Globus pallidus (tissue), 1 donor: ENCODE measurements at regions not wholly inside any gene's neighbourhood (a gene's known extent, or its start where the extent isn't known, plus 50 kb on each side); places are given as distances from the start of the nearest gene placed in this dataset.
"Not testable (repeated sequence)": the region's sequence is repeated elsewhere in the genome, so short reads cannot be mapped to it uniquely, and the experiment has no call there.

Experiments
- DNase-seq: peaks from one replicate; pipeline ENCODE4 v3.0.0-alpha.2; 2015; ENCODE audit warnings: low spot score

- DNase-seq: no peak
Measured at GRCh38 chr17:52738791-52739190, 580.3 kb upstream of the CA10 start.

DNA sequence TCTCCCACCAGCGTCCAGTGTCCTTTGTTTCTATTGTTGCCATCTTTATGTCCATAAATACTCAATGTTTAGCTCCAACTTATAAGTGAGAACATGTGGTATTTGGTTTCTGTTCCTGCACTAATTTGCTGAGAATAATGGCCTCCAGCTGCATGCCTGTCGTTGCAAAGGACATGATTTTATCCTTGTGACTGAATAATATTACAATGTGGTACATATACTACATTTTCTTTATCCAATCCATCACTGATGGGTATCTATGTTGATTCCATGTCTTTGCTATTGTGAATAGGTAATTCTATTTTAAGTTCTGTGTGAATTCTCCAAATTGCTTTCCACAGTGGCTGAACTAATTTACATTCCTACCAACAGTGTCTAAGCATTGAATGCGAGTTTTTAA lies 578.6 kb upstream of the CA10 start:
- no peak for DNase-seq

DNA sequence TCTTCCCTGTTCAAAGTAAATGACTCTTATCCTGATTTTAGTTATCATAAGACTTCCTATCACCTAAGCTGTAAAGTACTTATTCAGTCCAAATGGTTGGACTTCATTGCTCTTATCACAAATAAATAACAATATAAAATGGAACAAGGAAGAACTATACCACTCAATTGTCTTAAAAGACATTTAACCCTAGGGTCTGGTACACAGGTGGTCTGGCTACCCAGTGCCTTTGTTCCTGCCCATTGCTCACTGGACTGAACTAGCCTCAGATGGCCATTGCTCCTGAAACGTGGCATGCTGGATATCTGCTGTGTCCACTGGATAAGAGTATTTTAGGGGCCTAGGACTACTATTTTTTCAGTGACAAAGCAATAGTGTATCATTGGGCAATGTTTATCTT lies 574.3 kb upstream of the CA10 start:
- no peak for DNase-seq

- no peak for DNase-seq
Measured at GRCh38 chr17:52724578-52724977, 566.1 kb upstream of the CA10 start.

DNA sequence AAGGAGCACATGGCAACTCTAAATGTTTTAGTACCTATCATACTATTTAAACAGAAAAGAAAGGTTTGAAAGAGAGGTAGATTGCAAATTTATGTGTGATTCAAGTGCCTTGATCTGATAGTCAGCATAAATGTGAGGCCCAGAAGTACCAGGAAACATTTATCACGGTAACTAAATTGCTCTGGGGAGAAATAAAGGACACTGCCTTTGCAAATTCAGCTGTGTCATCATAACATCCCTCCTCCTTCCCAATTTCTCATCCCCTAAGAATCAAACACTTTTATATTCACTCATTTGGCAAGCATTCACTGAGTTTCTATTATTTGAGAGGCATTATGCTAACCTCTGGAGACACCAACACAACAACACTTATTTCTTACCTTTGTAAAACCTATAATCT lies 563.4 kb upstream of the CA10 start:
- no peak for DNase-seq

DNA sequence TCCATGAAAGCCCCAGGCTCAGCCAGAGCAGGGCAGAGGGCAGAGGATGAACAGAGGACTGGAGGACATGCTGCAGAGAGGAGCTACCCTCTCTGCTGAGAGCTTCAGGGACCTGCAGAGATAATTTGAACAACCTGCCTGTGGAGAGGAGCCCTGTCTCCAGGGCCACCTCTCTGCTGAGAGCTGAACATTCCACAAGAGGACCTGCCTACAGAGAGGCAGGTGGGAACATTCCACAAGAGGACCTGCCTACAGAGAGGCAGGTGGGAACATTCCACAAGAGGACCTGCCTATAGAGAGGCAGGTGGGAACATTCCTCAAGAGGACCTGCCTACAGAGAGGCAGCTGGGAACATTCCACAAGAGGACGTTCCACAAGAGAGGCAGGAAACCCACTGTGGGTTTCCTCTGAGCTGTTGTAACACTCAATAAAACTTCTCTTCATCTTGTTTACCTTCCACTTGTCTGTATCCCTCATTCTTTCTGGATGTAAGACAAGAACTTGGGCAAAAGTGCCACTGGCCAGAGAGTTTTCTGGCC lies 551.9 kb upstream of the CA10 start:
- DNase-seq: no peak

DNA sequence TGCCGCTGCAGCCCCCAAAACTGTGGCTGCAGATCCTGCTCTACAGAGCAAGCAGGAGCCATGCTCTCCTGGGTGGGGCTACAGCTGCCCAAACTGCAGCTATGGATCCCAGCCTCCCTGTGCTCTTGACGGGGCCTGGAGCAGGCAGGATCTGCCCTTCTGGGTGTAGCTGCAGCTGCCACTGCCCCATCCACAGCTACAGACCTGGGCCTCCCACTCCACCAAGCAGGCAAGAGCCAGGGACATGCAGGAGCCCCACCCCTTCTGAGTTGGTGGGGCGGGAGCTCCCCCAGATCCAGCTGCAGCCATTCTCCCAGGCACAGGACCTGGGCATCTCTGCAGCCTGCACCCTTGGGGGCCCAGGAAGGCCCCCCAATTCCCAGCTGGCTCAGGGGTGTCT lies 551.2 kb upstream of the CA10 start:
- no peak for DNase-seq

DNA sequence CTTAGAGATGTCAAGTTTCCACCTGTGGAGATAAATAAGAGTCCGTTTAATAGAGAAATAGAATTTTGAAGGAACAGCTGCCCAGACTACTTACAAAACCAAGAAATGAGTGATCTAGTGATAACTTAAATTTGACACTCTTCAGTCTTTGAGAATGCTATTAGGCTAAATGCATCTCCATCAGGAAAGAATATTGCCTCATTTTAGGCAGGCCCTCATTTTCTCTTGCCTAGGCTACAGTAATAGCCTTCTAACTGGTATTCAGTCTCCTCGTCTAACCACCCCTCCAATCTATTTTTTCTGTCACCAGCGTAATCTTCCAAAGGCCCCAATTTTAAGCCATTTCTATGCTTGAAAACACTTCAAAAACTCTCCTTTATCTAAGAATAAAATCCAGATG lies 537.8 kb upstream of the CA10 start:
- DNase-seq: no peak

DNA sequence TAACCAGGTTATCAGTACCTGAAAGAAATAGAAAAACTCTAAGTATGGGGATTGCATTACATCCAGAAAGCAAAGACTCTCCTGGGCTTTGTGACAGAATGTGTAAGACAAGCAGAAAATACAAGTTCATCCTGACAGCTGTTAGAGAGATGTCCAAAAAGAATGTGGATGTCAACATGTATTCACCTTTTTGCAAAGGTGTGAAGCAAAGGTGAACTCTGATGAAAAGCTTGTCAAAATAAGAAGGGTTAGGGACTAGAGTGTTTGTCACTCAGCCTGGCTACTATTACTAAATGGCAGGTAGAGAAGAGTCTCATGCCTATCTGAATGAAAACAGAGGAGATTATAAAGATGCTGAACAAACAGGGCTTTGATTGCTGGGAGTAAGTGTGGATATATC lies 527.6 kb upstream of the CA10 start:
- DNase-seq: no peak

DNA sequence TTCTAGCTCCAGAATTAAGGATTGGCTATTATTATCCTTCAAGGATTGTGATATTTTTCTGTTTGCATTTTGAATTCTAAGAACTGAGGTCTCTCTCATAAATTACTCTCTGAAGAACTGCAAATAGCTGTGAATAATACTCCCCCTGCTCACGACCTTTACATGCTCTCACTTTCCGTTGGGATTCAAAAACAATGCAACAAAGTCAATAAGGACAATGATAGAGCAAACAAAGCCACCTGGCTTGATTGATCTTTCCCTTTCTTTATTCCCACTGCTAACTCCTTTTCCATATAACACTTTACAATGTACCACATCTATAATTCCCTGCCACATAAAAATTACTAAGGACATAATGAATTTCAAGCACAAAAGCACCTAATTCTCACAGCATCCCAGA lies 523.0 kb upstream of the CA10 start:
- no peak for DNase-seq

- DNase-seq: no peak
Measured at GRCh38 chr17:52678211-52678610, 519.7 kb upstream of the CA10 start.

DNA sequence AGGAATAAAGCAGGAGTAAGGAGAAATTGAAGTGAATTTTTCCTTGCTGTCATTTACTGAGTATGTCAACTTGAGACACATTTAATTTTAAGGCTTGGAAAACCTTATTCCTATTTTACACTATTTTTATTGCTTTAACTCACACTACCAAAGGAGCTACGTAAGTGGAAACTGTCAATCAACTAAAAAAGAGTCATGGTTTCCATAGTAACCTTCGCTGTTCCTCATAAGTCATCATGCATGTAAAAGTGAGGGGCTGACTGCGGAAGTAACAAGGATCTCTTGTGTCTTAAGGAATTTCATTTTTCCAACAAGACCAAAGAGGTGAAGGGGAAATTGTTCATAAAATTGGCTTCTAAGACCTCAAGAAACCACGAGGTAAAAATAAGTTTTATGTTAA lies 516.2 kb upstream of the CA10 start:
- DNase-seq: no peak

DNA sequence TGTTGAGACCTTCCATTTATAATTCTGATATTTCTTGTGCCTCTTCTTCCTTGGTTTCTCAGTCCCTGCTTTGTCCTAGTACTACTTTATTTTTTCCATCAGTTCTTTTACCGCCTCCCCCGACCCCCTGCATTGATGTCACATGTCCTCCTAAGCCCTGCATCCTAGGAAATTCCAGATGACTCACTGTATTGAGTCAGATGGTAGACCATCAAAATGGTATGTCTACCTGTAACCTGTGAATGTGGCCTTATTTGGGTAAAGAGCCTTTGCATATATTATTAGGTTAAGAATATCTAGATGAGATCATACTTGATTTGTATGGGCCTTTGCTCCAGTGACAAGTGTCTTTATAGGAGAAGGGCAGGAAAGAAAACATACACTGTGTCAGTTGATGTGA lies 515.3 kb upstream of the CA10 start:
- DNase-seq: no peak

- DNase-seq: no peak
Measured at GRCh38 chr17:52666264-52666663, 507.8 kb upstream of the CA10 start.

GRCh38 chr17:52660692-52661091 lies 502.2 kb upstream of the CA10 start:
- DNase-seq: no peak

- DNase-seq: no peak
Measured at GRCh38 chr17:52653014-52653413, 494.5 kb upstream of the CA10 start.

DNA sequence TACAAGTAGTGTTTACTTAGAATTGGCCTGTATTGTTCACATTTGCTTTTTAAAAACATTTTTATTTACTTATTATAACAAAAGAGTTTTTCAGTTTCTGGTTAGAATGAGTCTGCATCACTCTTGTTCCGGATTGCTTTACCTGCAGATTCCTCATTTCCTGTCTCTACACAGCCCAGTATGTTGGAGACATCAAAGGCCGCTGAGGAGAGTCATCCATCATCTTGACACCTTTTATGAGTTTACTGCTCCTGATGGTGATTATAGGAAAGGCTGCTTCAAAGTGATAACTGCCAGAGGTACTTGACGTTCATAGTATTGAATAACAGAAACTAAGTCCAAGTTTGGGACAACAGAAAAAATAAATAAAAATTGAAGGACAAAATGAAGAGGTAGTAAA lies 490.5 kb upstream of the CA10 start:
- no peak for DNase-seq

GRCh38 chr17:52647411-52647810 lies 488.9 kb upstream of the CA10 start:
- DNase-seq: no peak

GRCh38 chr17:52636443-52636842 lies 477.9 kb upstream of the CA10 start:
- no peak for DNase-seq

DNA sequence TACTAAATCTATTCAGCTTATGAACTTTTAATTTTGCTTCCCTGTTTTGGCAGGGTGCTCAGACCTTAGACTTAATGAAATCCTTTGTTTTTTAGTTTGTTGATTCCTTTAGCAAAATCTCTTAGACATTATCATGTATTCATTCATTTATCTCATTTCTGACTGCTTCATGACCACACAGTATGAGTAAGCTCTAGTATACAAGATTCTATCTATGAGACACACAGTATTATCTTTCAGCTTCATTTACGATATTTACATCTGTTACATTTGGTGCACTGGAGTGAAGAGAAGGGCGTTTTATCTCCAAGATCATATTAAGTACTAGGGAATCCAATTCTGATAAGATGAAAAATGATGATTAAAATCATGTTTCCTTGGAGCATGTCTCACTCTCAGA lies 448.1 kb upstream of the CA10 start:
- no peak for DNase-seq

GRCh38 chr17:52606098-52606497 lies 447.6 kb upstream of the CA10 start:
- no peak for DNase-seq

- no peak for DNase-seq
Measured at GRCh38 chr17:52604105-52604504, 445.6 kb upstream of the CA10 start.

DNA sequence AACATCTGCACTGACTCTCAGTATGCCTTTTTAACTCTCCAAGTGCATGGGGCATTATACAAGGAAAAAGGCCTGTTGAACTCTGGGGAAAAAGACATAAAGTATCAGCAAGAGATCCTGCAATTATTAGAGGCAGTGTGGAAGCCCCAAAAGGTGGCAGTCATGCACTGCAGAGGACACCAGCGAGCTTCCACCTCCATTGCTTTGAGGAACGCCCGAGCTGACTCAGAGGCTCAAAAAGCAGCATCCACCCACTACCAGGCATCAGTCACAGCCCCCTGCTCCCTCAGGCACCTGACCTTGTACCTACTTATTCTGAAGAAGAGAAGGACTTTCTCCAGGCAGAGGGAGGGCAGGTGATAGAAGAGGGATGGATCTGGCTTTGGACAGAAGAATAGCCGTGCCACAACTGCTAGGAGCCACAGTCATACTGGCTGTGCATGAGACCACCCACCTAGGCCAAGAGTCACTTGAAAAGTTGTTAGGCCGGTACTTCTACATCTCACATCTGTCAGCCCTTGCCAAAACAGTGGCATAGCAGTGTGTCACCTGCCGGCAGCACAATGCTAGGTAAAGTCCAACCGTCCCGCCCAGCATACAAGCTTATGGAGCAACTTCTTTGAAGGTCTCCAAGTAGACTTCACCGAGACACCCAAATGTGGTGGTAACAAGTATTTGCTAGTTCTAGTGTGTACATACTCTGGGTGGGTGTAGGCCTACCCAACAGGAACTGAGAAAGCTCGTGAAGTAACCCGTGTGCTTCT lies 439.1 kb upstream of the CA10 start:
- not testable (repeated sequence) for DNase-seq

DNA sequence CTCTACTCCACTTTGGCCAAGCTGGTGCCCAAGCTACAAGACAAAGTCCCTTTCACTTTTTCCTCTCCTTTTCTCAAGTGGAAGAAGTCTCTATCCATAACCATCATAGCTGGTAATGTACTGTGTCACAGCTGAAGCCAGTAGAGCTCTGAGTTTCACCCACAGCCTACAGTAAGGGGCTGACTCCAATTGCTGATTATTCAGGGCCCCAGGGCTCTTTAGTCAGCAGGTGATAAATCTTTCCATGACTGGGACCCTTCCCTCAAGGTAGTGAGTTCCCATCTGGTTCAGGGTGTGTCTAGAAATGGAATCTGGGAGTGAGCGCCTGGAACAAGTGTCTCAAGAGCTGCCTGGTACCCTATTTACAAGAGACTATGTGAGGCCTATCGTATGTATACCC lies 436.0 kb upstream of the CA10 start:
- DNase-seq: no peak
